ENCODE measurements at regions not wholly inside any gene's neighbourhood (a gene's known extent, or its start where the extent isn't known, plus 50 kb on each side); places are given as distances from the start of the nearest gene placed in this dataset.
"Not testable (repeated sequence)": the region's sequence is repeated elsewhere in the genome, so short reads cannot be mapped to it uniquely, and the experiment has no call there.

DNA sequence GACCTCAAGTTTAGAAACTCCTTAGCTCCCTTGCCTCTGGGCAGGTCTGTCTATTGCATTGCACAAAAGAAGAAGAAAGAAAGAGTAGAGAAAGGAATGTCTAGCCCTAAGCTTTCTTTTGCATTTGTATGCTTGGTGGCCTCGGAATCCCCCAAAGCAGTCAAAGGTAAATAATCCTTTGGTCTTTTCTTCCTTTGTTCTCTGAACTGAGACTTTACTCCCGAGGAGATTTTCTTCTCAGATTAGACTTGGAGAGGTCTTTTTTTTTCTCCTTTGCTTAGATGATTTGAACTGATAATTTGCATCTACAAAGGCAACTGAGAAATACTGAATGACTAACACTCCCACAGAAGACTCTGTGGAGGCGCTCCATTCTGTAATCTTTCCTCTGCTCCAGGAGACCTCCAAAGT, 93.2 kb downstream of the AKR1D1 start:
- no peak for DNase-seq (ENCODE audit: extremely low read depth in 1 of 11, low read depth in 9 of 11, low spot score in 4 of 11)

DNA sequence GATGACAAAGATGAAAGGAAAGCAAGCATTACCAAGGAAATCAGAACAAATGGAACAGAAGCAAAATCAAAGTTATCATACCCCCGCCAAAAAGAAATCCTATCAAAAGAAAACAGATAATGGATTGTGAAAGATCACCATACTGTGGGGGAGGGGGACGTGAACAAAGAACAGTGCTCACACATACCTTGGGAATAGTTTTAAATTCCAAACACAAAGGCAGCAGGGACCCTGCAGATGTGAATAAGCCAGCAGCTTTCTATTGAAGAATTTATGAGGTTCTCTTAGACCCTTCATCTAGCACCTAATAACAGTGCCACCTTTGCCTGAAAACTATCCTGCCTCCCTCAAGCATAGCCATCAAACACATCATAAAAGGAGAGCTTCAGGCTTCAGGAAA, 94.0 kb downstream of the AKR1D1 start:
- DNase-seq (ENCODE audit: extremely low read depth in 1 of 11, low read depth in 9 of 11, low spot score in 4 of 11), result no peak

DNA sequence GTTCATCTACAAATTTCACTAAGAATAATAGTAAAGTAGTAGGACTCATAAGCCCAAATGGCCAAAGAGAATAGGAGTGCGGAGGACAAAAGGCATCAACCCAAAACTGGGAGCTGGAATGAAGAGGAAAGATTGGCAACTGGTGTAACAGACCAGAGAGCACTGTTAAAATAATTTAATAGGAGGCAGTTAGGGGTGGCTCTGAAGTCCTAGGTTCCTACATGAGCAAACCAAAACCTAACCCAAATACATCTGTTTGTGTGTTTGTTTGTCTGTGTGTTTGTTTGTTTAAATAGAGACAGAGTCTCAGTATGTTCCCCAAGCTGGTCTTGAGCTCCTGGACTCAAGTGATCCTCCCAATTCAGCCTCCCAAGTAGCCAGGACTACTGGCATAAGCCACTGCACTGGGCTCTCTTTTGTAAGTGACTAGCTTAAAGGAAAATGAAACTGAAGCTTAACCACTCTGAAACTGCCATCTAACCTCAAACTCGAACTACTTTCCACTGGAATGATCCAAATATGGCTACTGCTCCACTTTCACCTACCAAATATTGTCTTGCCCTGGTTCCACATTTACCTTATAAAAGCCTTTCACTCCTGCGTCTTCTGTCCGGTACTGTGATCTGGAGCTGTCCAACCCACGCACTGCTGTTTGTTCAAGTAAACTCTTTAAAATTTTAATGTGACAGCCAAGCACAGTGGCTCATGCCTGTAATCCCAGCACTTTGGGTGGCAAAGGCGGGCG, 94.9 kb downstream of the AKR1D1 start:
- DNase-seq (ENCODE audit: extremely low read depth in 1 of 11, low read depth in 9 of 11, low spot score in 4 of 11), result no peak

DNA sequence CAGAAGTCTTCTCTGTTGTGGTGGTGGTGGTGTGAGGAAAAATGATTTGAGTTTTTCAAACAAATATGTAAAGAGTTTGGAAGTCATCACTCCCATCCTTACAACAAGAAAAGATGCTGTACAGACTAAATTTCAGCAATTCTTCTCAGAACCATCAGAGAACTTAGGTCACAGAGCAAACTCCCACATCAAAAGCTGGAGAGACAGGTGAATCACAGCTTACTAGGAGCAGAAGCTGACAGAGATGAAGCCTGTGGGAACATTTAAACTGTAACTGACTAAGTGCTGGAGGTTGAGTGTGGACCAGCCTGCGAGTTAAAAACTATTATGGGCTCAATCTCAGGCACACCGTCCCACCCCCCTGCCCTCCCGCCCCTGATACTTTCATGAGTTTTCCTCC, 97.3 kb downstream of the AKR1D1 start:
- no peak for DNase-seq (ENCODE audit: extremely low read depth in 1 of 11, low read depth in 9 of 11, low spot score in 4 of 11)

DNA sequence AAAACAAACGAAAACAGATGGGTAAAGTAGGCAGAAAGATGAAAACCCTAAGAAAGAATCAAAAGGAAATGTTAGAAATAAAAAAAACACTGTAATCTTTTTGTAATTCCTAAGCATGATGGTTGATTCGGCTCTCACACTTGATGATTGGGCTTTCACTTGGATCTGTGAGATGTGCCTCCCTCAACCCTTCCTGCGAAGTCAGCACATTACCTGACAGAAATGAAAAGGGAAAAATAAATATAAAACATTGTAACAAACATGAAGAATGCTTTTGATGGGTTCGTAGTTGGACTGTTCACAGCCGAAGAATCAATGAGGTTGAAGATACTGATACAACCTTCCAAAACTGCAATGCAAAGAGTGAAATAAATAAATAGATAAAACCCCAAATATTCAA, 99.8 kb downstream of the AKR1D1 start:
- DNase-seq (ENCODE audit: extremely low read depth in 1 of 11, low read depth in 9 of 11, low spot score in 4 of 11), result no peak

DNA sequence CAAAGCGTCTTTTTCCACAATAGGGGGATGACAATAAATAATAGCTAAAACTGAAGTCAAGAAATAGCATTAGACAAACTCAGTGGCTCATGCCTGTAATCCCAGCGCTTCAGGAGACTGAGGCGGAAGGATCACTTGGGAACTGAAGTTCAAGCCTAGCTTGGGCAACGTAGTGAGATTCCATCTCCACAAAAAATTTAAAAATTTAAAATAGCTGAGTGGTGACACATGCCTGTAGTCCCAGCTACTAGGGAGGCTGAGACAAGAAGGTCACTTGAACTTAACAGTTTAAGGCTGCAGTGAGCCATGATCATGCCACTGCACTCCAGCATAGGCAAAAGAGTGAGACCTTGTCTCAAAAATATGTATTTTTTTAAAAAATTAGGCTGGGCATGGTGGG, 107.9 kb downstream of the AKR1D1 start:
- DNase-seq (ENCODE audit: extremely low read depth in 1 of 11, low read depth in 9 of 11, low spot score in 4 of 11), result no peak

DNA sequence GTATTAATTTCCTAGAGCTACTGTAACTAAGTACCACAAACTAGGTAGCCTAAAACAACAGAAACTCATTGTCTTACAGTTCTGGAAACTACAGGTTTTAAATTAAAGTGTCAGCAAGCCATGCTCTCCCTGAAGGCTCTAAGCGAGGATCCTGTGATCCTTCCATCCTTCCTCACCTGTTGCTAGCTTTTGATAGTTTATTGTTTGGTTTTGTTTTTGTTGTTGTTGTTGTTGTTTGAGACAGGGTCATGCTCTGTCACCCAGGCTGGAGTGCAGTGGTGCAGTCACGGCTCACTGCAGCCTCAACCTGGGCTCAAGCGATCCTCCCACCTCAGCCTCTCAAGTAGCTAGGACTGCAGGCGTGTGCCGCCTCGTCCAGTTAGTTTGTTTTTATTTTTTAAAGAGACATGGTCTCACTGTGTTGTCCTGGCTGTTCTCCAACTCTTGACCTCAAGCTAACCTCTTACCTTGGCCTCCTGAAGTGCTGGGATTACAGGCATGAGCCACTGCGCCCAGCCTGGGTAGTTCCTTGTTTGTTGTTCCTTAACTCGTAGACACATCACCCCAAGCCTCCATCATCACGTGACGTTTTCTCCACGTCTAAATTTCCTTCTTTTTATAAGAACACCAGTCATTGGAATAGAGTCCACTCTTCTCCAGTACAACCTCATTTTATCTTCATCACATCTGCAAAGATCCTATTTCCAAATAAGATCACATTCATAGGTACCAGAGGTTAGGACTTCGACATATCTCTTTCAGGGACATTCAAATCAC, 109.1 kb downstream of the AKR1D1 start:
- DNase-seq (ENCODE audit: extremely low read depth in 1 of 11, low read depth in 9 of 11, low spot score in 4 of 11), result no peak

DNA sequence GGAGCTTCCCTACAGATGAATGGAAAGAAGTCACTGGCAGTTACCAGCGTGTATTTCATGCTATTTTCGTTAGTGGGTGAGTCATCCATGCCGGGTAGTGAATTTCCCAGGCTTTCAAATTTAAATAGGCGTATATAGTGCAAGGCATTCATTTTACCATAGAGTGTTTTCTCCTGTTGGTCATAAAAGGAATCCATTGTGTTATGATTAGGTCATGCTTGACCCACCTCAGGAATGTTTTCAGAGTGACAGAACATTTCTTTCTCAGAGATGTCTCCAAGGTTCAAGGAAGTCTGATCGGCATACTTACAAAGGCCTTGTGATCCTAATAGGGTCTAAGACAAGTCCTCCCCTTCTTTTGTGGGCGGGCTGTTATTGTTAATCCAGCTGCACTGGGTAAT, 110.7 kb downstream of the AKR1D1 start:
- peak in 1 of 11 donors; percentile 32 for DNase-seq (ENCODE audit: extremely low read depth in 1 of 11, low read depth in 9 of 11, low spot score in 4 of 11)

DNA sequence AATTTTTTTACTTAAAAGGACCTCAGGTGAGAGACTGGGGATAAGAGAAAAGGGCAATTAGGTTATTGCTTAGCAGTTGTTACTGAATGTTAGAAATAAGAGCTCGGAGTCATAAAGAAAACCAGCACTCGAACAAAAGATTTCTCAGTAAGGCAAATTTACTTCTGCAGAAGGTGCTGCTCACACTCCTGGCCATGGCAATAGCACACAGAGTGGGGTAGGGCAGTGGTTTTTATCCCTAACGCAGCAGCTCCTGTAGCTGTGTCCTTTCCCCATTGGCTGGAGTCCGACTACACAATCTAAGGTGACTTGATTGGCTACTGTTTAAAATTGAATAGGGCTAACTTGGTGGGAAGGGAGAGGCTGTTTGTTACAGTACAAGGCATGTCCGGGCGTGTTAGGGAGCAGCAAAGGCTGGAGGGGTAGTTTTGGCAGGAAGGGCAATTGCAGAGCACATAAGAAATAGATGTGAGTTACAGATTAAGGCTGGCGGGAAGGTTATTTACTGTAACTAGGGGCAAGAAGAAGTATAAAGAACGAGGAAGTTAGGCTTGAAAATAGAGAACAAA, 112.1 kb downstream of the AKR1D1 start:
- DNase-seq (ENCODE audit: extremely low read depth in 1 of 11, low read depth in 9 of 11, low spot score in 4 of 11), result no peak

DNA sequence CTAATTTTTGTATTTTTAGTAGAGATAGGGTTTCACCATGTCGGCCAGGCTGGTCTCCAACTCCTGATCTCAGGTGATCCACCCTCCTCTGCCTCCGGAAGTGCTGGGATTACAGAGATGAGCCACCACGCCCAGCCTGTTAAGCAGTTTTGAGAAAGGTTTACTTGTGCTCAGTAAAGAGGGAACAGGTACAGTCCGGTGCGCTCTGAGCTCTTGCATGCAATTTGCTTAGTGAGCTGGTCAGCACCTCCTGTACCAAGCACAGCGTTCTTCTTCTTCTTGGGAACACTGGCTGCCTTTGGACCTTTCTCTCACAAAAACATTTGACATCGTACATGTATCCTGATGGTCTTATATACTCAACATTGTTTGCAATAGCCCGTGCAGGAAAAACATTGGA, 118.3 kb downstream of the AKR1D1 start:
- no peak for DNase-seq (ENCODE audit: extremely low read depth in 1 of 11, low read depth in 9 of 11, low spot score in 4 of 11)

DNA sequence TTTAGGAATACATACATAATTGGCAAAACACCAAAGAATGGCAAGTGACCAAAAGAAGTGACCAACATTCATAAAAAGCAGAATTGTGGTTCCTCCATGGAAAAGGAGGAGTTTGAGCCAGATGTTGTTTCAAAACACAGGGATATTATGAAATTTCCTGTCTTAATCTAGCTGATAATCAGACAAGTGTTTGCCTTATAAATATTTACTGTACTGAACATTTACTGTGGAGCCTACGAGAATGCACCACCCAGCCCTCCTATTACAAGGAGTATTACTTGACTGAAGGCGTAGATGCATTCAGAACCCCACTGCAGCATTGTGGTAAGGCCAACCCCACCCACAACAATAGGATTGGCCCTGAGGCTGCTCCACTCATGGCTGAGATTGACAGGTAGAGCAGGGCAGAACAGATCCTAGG, 118.9 kb downstream of the AKR1D1 start:
- no peak for DNase-seq (ENCODE audit: extremely low read depth in 1 of 11, low read depth in 9 of 11, low spot score in 4 of 11)

DNA sequence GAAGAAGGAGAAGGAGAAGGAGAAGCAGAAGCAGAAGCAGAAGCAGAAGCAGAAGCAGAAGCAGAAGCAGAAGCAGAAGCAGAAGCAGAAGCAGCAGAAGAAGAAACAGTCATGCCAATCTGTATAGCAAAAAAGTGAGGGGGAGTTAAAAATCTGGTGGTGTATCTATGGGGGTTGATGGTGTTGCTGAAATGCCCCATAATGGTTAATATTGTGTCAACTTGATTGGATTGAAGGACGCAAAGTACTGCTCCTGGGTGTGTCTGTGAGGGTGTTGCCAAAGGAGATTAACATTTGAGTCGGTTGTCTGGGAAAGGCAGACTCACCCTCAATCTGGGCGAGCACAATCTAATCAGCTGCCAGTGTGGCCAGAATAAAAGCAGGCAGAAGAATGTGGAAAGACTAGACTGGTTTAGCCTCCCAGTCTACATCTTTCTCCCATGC, 120.3 kb downstream of the AKR1D1 start:
- not testable (repeated sequence) for DNase-seq (ENCODE audit: extremely low read depth in 1 of 11, low read depth in 9 of 11, low spot score in 4 of 11)

DNA sequence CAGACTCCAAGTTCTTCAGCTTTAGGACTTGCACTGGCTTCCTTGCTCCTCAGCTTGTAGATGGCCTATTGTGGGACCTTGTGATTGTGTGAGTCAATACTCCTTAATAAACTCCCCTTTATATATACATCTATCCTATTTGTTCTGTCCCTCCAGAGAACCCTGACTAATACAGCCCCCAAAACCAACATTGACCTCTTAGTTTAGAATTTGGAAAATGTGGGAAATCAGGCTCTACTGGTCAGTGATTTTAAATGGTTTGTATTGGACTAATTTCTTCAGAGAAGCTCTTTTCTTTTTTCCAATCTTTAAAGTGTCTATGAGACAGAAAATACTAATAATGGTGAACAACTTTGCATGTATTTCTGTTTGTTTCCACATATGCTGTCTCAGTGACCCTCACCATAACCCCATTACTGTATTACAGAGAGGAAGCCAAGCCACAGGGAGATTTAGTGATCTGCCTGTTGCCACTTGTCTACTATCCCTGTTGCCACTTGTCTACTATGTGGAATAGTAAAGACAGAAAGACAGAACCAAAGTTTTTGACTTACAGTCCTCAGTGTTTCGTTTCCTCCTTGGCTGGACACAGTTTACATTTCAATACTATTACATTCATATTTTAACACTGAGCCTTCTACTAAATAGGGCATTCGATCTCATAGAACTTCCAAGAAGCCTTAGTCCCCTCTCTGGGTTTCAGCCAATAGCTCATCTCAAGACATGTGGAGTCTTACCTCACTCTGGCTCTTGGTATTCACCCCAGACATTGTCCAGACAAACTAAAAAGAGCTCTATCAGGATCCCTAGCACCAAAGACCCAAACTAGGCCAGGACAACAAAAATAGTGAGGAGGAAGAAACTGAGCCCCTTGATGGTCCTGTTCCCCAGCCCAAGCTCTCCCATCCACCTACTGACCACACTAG, 121.0 kb downstream of the AKR1D1 start:
- DNase-seq (ENCODE audit: extremely low read depth in 1 of 11, low read depth in 9 of 11, low spot score in 4 of 11), result no peak

DNA sequence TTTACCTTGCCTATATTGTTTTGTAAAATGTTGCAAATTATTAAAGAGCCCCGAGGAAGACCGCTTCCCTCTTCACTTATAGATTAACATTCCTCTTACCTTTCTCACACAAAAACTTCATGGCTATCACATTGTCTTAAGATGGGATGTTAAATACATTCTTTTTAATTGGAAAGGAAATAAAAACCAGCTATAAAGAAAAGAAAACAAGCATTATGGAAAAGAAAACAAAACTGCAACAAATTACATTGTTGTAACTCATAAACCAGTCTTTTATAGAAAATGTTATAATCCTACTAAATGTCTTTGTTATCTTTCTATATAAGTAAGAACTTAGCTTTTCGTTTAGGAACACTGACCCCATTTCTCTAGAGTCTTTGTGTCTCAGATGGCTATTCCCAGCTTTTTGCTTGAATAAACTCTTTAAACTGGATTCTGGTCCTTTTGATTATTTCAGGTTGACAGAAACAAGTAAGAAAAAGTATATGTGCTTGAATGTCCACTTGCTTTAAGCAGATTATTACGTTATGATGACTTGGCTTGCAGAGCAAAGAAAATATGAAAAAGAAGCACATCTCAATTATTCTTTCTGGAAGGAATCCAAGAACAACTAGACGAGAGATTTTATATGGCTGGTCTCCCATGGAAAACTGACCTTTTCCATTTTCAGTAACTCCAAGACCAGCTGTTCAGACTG, 128.2 kb downstream of the AKR1D1 start:
- DNase-seq (ENCODE audit: extremely low read depth in 1 of 11, low read depth in 9 of 11, low spot score in 4 of 11), result peak in 2 of 11 donors; percentile 23 to 26

DNA sequence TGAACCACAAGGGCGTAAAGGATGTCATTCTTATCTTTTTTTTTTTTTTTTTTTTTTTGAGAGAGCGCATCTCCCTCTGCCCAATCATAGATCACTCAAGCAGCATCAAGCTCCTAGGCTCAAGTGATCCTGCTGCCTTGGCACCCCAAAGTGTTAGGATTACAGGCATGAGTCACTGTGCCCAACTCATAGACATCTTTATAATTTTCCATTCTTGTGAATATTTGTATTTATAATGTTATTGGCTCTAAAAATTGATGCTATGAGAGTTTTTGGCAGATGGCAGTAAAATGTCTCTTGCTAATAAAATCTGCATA, 128.7 kb downstream of the AKR1D1 start:
- no peak for DNase-seq (ENCODE audit: extremely low read depth in 1 of 11, low read depth in 9 of 11, low spot score in 4 of 11)

DNA sequence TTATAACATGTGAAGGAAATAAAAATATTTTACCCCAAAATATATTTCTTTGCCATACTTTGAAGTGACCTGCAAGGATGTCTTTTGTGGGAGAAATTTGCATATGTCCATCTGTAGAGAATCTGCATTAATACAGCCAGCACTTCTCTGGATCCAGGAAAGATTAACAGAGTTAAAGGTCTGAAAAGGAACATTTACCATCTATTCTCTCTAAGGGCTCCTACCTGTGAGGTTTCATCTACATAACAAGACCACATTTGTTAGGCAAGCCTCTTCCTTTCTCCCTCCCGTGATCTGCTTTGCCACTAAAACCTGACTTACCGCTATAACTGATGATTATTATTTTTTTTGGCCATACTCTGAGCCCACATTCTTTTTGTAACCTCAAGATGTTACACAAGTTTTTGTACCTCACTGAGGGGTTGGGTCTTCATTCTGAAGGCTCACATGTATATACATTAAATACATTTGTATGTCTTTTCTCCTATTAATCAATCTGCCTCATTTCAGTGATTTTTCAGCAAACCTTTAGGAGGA, 129.4 kb downstream of the AKR1D1 start:
- no peak for DNase-seq (ENCODE audit: extremely low read depth in 1 of 11, low read depth in 9 of 11, low spot score in 4 of 11)

DNA sequence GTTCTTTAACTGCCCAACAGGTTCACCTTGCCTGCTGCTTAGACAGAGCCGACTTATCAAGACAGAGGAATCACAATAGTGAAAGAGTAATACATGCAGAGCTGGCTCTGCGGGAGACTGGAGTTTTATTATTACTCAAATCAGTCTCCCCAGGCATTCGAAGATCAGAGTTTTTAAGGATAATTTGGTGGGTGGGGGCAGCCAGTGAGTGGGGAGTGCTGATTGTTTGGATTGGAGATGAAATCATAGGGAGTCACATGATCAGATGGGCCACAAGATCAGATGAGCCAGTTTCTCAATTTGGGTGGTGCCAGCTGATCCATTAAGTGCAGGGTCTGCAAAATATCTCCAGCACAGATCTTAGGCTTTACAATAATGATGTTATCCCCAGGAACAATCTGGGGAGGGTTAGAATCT, 131.3 kb downstream of the AKR1D1 start:
- no peak for DNase-seq (ENCODE audit: extremely low read depth in 1 of 11, low read depth in 9 of 11, low spot score in 4 of 11)

DNA sequence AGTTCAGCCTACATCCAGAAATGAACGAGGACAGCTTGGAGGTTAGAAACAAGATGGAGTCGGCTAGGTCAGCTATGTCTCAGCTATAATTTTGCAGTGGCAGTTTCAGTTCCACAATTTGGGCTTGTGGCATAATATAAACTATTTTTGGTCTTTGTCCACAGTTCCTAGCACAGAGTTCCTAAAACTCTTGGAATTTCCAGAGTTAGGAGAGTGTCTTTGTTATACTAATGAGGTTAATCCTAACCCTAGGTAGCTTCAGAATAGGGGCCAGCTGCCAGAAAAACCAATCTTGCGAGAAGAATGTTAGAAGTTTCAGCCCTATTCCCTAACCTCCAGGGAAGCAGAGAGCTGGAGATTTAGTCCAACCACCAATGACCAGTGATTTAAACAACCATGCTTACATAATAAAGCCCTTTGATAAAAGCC, 131.9 kb downstream of the AKR1D1 start:
- DNase-seq (ENCODE audit: extremely low read depth in 1 of 11, low read depth in 9 of 11, low spot score in 4 of 11), result no peak

DNA sequence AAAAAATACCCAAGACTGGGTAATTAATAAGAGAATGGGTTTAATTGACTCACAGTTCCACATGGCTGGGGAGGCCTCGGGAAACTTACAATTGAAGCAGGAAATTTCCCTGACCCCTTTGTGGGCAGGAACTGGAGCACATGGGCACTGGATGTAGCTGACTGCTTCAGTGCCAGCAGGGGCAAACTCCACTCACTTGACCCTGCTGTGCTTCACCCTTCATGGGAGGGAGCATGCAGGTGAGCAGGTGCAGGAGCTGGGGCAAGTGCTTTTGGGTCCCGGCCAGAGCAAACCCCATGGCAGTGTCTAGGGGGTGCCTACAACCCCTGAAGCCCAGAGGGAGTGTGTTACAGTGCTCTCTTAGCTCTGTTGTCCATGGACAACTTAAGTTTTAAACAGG, 132.6 kb downstream of the AKR1D1 start:
- DNase-seq (ENCODE audit: extremely low read depth in 1 of 11, low read depth in 9 of 11, low spot score in 4 of 11), result no peak

Measured in renal cortex interstitium (tissue), 11 donors.